ENCODE measurements at regions not wholly inside any gene's neighbourhood (a gene's known extent, or its start where the extent isn't known, plus 50 kb on each side); places are given as distances from the start of the nearest gene placed in this dataset.

- no peak overlapping the region for H3K4me3 ChIP-seq (ENCODE audit: low read depth in 1 of 3, low read length in 3 of 3)
Measured at GRCh38 chr3:135694142-135694541, 271.4 kb upstream of the PPP2R3A start.

GRCh38 chr3:135699741-135700140 lies 265.8 kb upstream of the PPP2R3A start:
- 78% methylated on average over 5 of the region's 5 CpGs for WGBS
- no peak overlapping the region for H3K9ac ChIP-seq (ENCODE audit: low read depth in 1 of 2, low read length in 2 of 2)
- no peak for TF ChIP-seq EGR1 (IDR thresholded peaks at IDR 0.05; ENCODE audit: low read depth in 2 of 2)
- TF ChIP-seq NR2F2 (IDR thresholded peaks at IDR 0.05), result no peak
- TF ChIP-seq FOXA2 (IDR thresholded peaks at IDR 0.05), result no peak
- no peak for TF ChIP-seq ATF3 (IDR thresholded peaks at IDR 0.05)
- TF ChIP-seq FOXA1 (IDR thresholded peaks at IDR 0.05), result no peak
- no peak for TF ChIP-seq GABPA (IDR thresholded peaks at IDR 0.05 in 1 of 2, conservative IDR thresholded peaks at IDR 0.05 in 1 of 2)
- TF ChIP-seq YY1 (IDR thresholded peaks at IDR 0.05), result no peak
- no peak for TF ChIP-seq ZBTB33 (IDR thresholded peaks at IDR 0.05)
- no peak for TF ChIP-seq TAF1 (conservative IDR thresholded peaks at IDR 0.05)
- no peak for TF ChIP-seq MAX (IDR thresholded peaks at IDR 0.05)
- TF ChIP-seq SP1 (IDR thresholded peaks at IDR 0.05), result no peak
- no peak for TF ChIP-seq JUND (IDR thresholded peaks at IDR 0.05)
- no peak for TF ChIP-seq RXRA (IDR thresholded peaks at IDR 0.05)
- TF ChIP-seq HNF4A (conservative IDR thresholded peaks at IDR 0.05), result no peak
- no peak for TF ChIP-seq HNF4G (IDR thresholded peaks at IDR 0.05)
- no peak for TF ChIP-seq RAD21 (IDR thresholded peaks at IDR 0.05)

More at GRCh38 chr3:135694142-135694541, 271.4 kb upstream of the PPP2R3A start:
- no peak for DNase-seq (ENCODE audit: low spot score)
- TF ChIP-seq HNF4A (conservative IDR thresholded peaks at IDR 0.05), result no peak
- no peak for TF ChIP-seq REST (IDR thresholded peaks at IDR 0.05)
- no peak for TF ChIP-seq ZBTB33 (IDR thresholded peaks at IDR 0.05)
- no peak for TF ChIP-seq NR2F2 (IDR thresholded peaks at IDR 0.05)
- WGBS, result 76% methylated on average over 1 of the region's 1 CpG
- H3K27ac ChIP-seq (ENCODE audit: low read depth in 1 of 2, low read length in 2 of 2), result no peak overlapping the region
- no peak overlapping the region for H3K9ac ChIP-seq (ENCODE audit: low read depth in 1 of 2, low read length in 2 of 2)
- H3K9me3 ChIP-seq (ENCODE audit: control insufficient read depth in 4 of 4, low read length in 3 of 4), result no peaks in the 10 kb centered on the region
- H3K36me3 ChIP-seq (ENCODE audit: control insufficient read depth in 4 of 4, insufficient read depth in 3 of 4, low read depth in 1 of 4, low read length in 3 of 4), result no peaks in the 10 kb centered on the region
- H3K4me1 ChIP-seq (ENCODE audit: control insufficient read depth in 4 of 4, insufficient read depth in 4 of 4, low read length in 3 of 4), result no peaks in the 10 kb centered on the region
- no peaks in the 10 kb centered on the region for H3K27me3 ChIP-seq (ENCODE audit: control insufficient read depth in 4 of 4, insufficient read depth in 4 of 4, low read length in 3 of 4)

More at GRCh38 chr3:135699741-135700140, 265.8 kb upstream of the PPP2R3A start:
- no peak for DNase-seq (ENCODE audit: low spot score)
- no peaks in the 10 kb centered on the region for H3K4me1 ChIP-seq (ENCODE audit: control insufficient read depth in 4 of 4, insufficient read depth in 4 of 4, low read length in 3 of 4)
- H3K27me3 ChIP-seq (ENCODE audit: control insufficient read depth in 4 of 4, insufficient read depth in 4 of 4, low read length in 3 of 4), result no peaks in the 10 kb centered on the region
- H3K9me3 ChIP-seq (ENCODE audit: control insufficient read depth in 4 of 4, low read length in 3 of 4), result no peaks in the 10 kb centered on the region
- H3K36me3 ChIP-seq (ENCODE audit: control insufficient read depth in 4 of 4, insufficient read depth in 3 of 4, low read depth in 1 of 4, low read length in 3 of 4), result no peaks in the 10 kb centered on the region
- H3K4me3 ChIP-seq (ENCODE audit: low read depth in 1 of 3, low read length in 3 of 3), result no peak overlapping the region
- no peak overlapping the region for H3K27ac ChIP-seq (ENCODE audit: low read depth in 1 of 2, low read length in 2 of 2)

All from liver (tissue), 7 donors.